ENCODE measurements at regions not wholly inside any gene's neighbourhood (a gene's known extent, or its start where the extent isn't known, plus 50 kb on each side); places are given as distances from the start of the nearest gene placed in this dataset.

- Histone ChIP-seq H3K36me3 (ENCODE audit: insufficient read depth, low read length) (no peaks in the 10 kb centered on the region), H3K4me3 (ENCODE audit: low read depth, low read length, poor library complexity, severe bottlenecking) (no peak overlapping the region), H3K79me2 (ENCODE audit: insufficient read depth, low read length) (no peaks in the 10 kb centered on the region), H3K9ac (ENCODE audit: low read length) (no peak overlapping the region), H3K4me2 (ENCODE audit: low read length) (no peak overlapping the region), H3K9me2 (ENCODE audit: low read depth, low read length) (no peaks in the 10 kb centered on the region), H2AFZ (ENCODE audit: low read length) (no peak overlapping the region), H3K27ac (ENCODE audit: low read depth, low read length, poor library complexity, severe bottlenecking) (no peak overlapping the region), H3F3A (ENCODE audit: insufficient read depth, low read length) (no peaks in the 10 kb centered on the region), H4K20me1 (ENCODE audit: insufficient read depth, low read length) (no peaks in the 10 kb centered on the region), H3K4me1 (ENCODE audit: insufficient read depth, low read length, severe bottlenecking) (no peaks in the 10 kb centered on the region), H3K27me3 (ENCODE audit: insufficient read depth, low read length) (no peaks in the 10 kb centered on the region), H3K9me3 (ENCODE audit: low read length) (no peaks in the 10 kb centered on the region)
- TF ChIP-seq, protein P1, sequence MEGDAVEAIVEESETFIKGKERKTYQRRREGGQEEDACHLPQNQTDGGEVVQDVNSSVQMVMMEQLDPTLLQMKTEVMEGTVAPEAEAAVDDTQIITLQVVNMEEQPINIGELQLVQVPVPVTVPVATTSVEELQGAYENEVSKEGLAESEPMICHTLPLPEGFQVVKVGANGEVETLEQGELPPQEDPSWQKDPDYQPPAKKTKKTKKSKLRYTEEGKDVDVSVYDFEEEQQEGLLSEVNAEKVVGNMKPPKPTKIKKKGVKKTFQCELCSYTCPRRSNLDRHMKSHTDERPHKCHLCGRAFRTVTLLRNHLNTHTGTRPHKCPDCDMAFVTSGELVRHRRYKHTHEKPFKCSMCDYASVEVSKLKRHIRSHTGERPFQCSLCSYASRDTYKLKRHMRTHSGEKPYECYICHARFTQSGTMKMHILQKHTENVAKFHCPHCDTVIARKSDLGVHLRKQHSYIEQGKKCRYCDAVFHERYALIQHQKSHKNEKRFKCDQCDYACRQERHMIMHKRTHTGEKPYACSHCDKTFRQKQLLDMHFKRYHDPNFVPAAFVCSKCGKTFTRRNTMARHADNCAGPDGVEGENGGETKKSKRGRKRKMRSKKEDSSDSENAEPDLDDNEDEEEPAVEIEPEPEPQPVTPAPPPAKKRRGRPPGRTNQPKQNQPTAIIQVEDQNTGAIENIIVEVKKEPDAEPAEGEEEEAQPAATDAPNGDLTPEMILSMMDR (IDR thresholded peaks at IDR 0.05; ENCODE audit: low read length): no peak
- no peak for TF ChIP-seq EZH2 (IDR thresholded peaks at IDR 0.05; ENCODE audit: borderline replicate concordance, low read length)
Observed at GRCh38 chr9:85433046-85433445, 308.7 kb downstream of the AGTPBP1 start.

GRCh38 chr9:85432599-85432998, 309.2 kb downstream of the AGTPBP1 start:
- H3K27ac ChIP-seq (ENCODE audit: low read depth, low read length, poor library complexity, severe bottlenecking): no peak overlapping the region
- H3K4me1 ChIP-seq (ENCODE audit: insufficient read depth, low read length, severe bottlenecking): no peaks in the 10 kb centered on the region
- H3K4me2 ChIP-seq (ENCODE audit: low read length): no peak overlapping the region
- TF ChIP-seq EZH2 (IDR thresholded peaks at IDR 0.05; ENCODE audit: borderline replicate concordance, low read length): no peak
- TF ChIP-seq, protein P1 (IDR thresholded peaks at IDR 0.05; ENCODE audit: low read length): no peak
- no peak overlapping the region for H3K4me3 ChIP-seq (ENCODE audit: low read depth, low read length, poor library complexity, severe bottlenecking)
- no peaks in the 10 kb centered on the region for H3K9me3 ChIP-seq (ENCODE audit: low read length)
- no peaks in the 10 kb centered on the region for H3K9me2 ChIP-seq (ENCODE audit: low read depth, low read length)
- 0 out of 2 replicates have a peak, but pooled peaks cover 2% of the 10 kb centered on the region for H3K27me3 ChIP-seq (ENCODE audit: insufficient read depth, low read length)
- H3K36me3 ChIP-seq (ENCODE audit: insufficient read depth, low read length): no peaks in the 10 kb centered on the region
- H3K9ac ChIP-seq (ENCODE audit: low read length): no peak overlapping the region
- H3K79me2 ChIP-seq (ENCODE audit: insufficient read depth, low read length): no peaks in the 10 kb centered on the region
- H3F3A ChIP-seq (ENCODE audit: insufficient read depth, low read length): no peaks in the 10 kb centered on the region
- no peaks in the 10 kb centered on the region for H4K20me1 ChIP-seq (ENCODE audit: insufficient read depth, low read length)
- H2AFZ ChIP-seq (ENCODE audit: low read length): no peak overlapping the region

DNA sequence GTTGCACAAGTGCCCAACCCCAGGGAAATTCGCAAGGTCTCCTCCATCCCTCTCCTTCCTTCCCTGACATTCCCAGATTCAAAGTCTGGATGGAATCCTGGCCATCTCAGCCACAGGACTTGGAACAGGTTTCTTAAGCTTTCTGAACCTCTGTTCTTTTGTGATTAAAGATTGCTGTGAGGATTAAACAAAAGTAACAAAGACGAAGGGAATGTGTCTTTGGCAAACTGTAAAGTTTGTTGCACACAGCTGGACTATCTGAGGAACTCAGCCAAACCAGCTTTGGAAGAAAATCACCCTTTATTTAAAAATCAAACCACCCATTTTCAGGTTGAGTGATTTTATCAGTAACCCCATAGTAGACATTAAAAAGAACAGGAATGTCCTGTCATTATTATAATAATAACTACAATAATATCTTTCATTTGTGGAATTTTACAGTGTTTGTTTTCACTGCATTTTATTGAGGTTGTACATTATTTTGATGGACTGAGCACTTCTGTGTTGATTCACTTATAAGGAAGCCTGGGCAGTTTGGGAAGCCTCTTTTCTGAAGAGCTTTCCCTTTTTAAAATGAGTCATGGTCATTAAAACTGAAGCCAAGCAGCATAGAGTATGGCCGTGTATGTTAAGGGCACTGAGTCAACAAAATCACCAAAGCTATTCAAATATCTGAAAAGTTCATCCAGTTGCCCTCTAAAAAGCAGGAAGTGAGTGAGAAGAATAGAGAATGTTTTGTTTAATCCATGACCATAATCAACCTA, 310.2 kb downstream of the AGTPBP1 start:
- Histone ChIP-seq H3K9me2 (ENCODE audit: low read depth, low read length) (no peaks in the 10 kb centered on the region), H3K27me3 (ENCODE audit: insufficient read depth, low read length) (0 out of 2 replicates have a peak, but pooled peaks cover 6% of the 10 kb centered on the region), H3K4me3 (ENCODE audit: low read depth, low read length, poor library complexity, severe bottlenecking) (no peak overlapping the region), H3K4me2 (ENCODE audit: low read length) (no peak overlapping the region), H3K27ac (ENCODE audit: low read depth, low read length, poor library complexity, severe bottlenecking) (no peak overlapping the region), H3K9me3 (ENCODE audit: low read length) (no peaks in the 10 kb centered on the region), H2AFZ (ENCODE audit: low read length) (no peak overlapping the region), H3K36me3 (ENCODE audit: insufficient read depth, low read length) (no peaks in the 10 kb centered on the region), H3K79me2 (ENCODE audit: insufficient read depth, low read length) (no peaks in the 10 kb centered on the region), H3K4me1 (ENCODE audit: insufficient read depth, low read length, severe bottlenecking) (no peaks in the 10 kb centered on the region), H4K20me1 (ENCODE audit: insufficient read depth, low read length) (no peaks in the 10 kb centered on the region), H3K9ac (ENCODE audit: low read length) (no peak overlapping the region), H3F3A (ENCODE audit: insufficient read depth, low read length) (no peaks in the 10 kb centered on the region)
- TF ChIP-seq EZH2 (IDR thresholded peaks at IDR 0.05; ENCODE audit: borderline replicate concordance, low read length): no peak
- TF ChIP-seq, protein P1 (IDR thresholded peaks at IDR 0.05; ENCODE audit: low read length): no peak
